ENCODE measurements at regions not wholly inside any gene's neighbourhood (a gene's known extent, or its start where the extent isn't known, plus 50 kb on each side); places are given as distances from the start of the nearest gene placed in this dataset.
"Not testable (repeated sequence)": the region's sequence is repeated elsewhere in the genome, so short reads cannot be mapped to it uniquely, and the experiment has no call there.

DNA sequence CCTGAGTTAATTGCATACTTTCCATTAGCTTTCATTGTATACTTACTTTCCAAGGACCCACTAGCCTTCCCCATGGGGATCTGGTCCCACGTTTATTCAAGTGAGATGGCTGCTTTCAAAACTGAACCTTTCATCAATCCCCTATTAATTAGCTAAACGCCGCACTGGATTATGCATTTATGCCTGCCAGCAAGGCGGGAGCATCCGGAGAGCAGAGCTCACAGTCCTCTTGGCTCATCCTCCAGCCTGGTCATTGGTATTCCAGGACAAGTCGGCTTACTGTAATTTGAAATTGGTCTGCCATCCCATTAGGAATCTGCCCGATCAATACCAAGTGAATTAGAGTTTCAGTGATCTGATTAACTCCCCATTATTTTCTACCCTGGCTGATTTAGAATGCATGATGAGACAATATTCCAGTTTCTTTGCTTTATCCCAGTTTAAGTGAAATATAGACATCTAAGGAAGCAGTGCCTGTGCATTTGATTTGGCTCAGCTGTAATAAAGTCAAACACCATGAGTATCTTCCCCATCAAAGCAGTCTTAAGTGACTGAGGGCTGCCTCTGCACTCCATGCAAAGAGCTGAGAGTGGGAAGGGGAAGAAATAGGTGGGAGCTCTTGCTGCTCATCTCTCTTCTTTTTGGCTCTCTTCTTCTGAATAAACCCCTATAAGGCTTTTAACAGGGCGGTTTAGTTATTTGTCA is 411.4 kb downstream of the GPAT3 start:
- no peak overlapping the region for H3K27ac Mint-ChIP-seq
- no peaks in the 10 kb centered on the region for H3K36me3 ChIP-seq (ENCODE audit: control insufficient read depth, insufficient read depth, low read length)

DNA sequence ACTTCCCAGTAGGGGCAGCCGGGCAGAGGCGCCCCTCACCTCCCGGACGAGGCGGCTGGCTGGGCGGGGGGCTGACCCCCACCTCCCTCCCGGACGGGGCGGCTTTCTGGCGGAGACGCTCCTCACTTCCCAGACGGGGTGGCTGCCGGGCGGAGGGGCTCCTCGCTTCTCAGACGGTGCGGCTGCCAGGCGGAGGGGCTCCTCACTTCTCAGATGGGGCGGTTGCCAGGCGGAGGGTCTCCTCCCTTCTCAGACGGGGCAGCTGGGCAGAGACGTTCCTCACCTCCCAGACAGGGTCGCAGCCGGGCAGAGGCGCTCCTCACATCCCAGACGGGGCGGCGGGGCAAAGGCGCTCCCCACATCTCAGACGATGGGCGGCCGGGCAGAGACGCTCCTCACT is 407.8 kb downstream of the GPAT3 start:
- intact Hi-C loops (cut with micrococcal nuclease); H3K9me3 ChIP-seq (ENCODE audit: control insufficient read depth, insufficient read depth, low read length); DNase-seq; H3K9me3 Mint-ChIP-seq; H3K36me3 Mint-ChIP-seq; H3K36me3 ChIP-seq (ENCODE audit: control insufficient read depth, insufficient read depth, low read length); H3K4me1 Mint-ChIP-seq; ATAC-seq; H3K4me3 ChIP-seq (ENCODE audit: low read length); H3K27me3 ChIP-seq (ENCODE audit: control insufficient read depth, insufficient read depth, low read length); H3K4me3 Mint-ChIP-seq; H3K27ac ChIP-seq (ENCODE audit: low read length); H3K27me3 Mint-ChIP-seq (ENCODE audit: low read depth in 2 of 2); H3K4me1 ChIP-seq (ENCODE audit: control insufficient read depth, insufficient read depth, low read length); H3K27ac Mint-ChIP-seq: not testable (repeated sequence)
- 91% methylated on average over 20 of the region's 33 CpGs for WGBS (ENCODE audit: insufficient coverage)

More for the DNA sequence above, 411.4 kb downstream of the GPAT3 start:
- Histone ChIP-seq H3K9me3 (ENCODE audit: control insufficient read depth, insufficient read depth, low read length) (peaks cover 4% of the 10 kb centered on the region), H3K27ac (ENCODE audit: low read length) (no peak overlapping the region), H3K4me1 (ENCODE audit: control insufficient read depth, insufficient read depth, low read length) (no peaks in the 10 kb centered on the region), H3K27me3 (ENCODE audit: control insufficient read depth, insufficient read depth, low read length) (no peaks in the 10 kb centered on the region), H3K4me3 (ENCODE audit: low read length) (no peak overlapping the region)
- H3K27me3 Mint-ChIP-seq (ENCODE audit: low read depth in 2 of 2) = no peaks in the 10 kb centered on the region
- H3K36me3 Mint-ChIP-seq = no peaks in the 10 kb centered on the region
- WGBS (ENCODE audit: insufficient coverage) = 78% methylated on average over 7 of the region's 8 CpGs
- DNase-seq = no peak
- TF ChIP-seq, protein P1, sequence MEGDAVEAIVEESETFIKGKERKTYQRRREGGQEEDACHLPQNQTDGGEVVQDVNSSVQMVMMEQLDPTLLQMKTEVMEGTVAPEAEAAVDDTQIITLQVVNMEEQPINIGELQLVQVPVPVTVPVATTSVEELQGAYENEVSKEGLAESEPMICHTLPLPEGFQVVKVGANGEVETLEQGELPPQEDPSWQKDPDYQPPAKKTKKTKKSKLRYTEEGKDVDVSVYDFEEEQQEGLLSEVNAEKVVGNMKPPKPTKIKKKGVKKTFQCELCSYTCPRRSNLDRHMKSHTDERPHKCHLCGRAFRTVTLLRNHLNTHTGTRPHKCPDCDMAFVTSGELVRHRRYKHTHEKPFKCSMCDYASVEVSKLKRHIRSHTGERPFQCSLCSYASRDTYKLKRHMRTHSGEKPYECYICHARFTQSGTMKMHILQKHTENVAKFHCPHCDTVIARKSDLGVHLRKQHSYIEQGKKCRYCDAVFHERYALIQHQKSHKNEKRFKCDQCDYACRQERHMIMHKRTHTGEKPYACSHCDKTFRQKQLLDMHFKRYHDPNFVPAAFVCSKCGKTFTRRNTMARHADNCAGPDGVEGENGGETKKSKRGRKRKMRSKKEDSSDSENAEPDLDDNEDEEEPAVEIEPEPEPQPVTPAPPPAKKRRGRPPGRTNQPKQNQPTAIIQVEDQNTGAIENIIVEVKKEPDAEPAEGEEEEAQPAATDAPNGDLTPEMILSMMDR (IDR thresholded peaks at IDR 0.05) = no peak
- no peaks in the 10 kb centered on the region for H3K4me1 Mint-ChIP-seq
- intact Hi-C loops (cut with micrococcal nuclease) = no loop called here
- no peaks in the 10 kb centered on the region for H3K9me3 Mint-ChIP-seq
- ATAC-seq = no peak
- H3K4me3 Mint-ChIP-seq = no peak overlapping the region

DNA sequence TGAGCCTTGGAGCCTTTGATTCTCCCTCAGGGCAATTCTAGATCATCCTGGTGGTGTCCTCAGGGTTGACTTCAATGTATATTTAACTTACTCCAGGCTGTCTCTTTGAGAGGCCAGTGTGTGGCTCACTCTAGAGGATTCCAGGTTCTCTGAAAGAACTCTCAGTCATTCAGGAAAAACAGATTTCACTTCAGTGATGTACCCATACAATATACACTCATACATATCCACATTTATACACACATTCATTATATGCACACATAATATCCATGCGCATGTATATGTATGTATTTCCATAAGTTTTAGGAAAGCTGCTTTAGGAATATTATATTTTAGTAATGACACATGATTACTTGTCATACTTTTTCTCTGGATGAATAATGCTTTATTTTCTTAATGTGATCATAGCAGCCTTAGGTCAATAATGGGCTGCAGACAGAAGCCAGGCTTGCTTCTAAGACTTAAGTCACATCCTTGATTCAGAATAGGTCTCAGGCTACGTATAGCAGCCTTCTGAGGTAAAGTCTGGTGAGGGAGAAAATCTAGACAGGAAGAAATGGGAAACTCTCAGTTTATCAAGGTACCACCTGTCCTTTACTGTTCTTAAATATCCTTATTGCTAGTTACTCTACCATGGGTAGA is 397.0 kb downstream of the GPAT3 start:
- intact Hi-C loops (cut with micrococcal nuclease) = no loop called here
- Histone ChIP-seq H3K9me3 (ENCODE audit: control insufficient read depth, insufficient read depth, low read length) (no peaks in the 10 kb centered on the region), H3K36me3 (ENCODE audit: control insufficient read depth, insufficient read depth, low read length) (no peaks in the 10 kb centered on the region), H3K27ac (ENCODE audit: low read length) (no peak overlapping the region), H3K4me1 (ENCODE audit: control insufficient read depth, insufficient read depth, low read length) (no peaks in the 10 kb centered on the region), H3K4me3 (ENCODE audit: low read length) (no peak overlapping the region), H3K27me3 (ENCODE audit: control insufficient read depth, insufficient read depth, low read length) (no peaks in the 10 kb centered on the region)
- H3K9me3 Mint-ChIP-seq = peaks cover 3 to 5% of the 10 kb centered on the region in 2 donors
- TF ChIP-seq, protein P1 (IDR thresholded peaks at IDR 0.05) = no peak
- no peak overlapping the region for H3K4me3 Mint-ChIP-seq
- no peaks in the 10 kb centered on the region for H3K4me1 Mint-ChIP-seq
- H3K27me3 Mint-ChIP-seq (ENCODE audit: low read depth in 2 of 2) = no peaks in the 10 kb centered on the region
- H3K27ac Mint-ChIP-seq = no peak overlapping the region
- 50% methylated on average over 1 of the region's 2 CpGs for WGBS (ENCODE audit: insufficient coverage)
- ATAC-seq (no peak), DNase-seq (no peak)
- H3K36me3 Mint-ChIP-seq = no peaks in the 10 kb centered on the region

DNA sequence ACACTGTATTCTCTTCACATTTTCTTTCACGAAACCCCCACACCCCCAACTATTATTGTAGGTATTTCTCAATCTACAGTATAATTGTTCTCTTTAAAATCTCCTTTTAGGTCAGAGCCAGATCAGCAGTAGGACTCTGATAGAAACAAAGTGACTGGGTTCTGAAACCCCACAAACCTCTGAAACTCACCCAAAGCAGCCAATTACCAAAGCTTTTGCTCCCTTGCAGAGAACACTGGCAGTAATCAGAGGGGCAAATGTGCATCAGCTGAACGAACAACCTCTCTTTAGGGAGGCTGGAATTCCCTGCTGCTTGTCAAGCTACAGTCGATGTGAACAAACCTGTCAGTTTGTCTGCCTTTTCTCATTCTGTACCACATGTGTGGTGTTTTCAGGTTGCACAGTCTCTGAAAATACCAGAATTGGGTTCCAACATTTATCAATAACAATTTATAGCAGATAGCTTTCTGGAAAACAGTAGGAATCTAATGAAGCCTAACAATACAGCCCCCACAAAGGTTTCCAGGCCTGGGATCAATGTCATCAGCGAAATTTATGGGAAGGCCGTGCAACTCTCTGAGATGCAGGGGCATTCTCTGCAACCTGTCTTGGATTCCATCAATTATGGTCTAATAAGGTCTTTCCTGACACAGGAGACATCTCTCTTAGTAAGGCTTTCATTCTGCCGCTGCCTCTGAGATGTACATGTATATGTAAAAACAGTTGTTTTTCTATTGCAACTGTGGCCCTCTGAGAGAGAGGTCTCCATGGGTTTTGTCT is 395.9 kb downstream of the GPAT3 start:
- no peaks in the 10 kb centered on the region for H3K36me3 Mint-ChIP-seq
- no peaks in the 10 kb centered on the region for H3K27me3 Mint-ChIP-seq (ENCODE audit: low read depth in 2 of 2)

More for the DNA sequence above, 395.9 kb downstream of the GPAT3 start:
- no peaks in the 10 kb centered on the region for H3K36me3 ChIP-seq (ENCODE audit: control insufficient read depth, insufficient read depth, low read length)
- intact Hi-C loops (cut with micrococcal nuclease) = no loop called here
- TF ChIP-seq, protein P1 (IDR thresholded peaks at IDR 0.05) = no peak
- DNase-seq (no peak), ATAC-seq (no peak)
- Mint-ChIP-seq H3K4me3 (no peak overlapping the region), H3K9me3 (peaks cover 2 to 3% of the 10 kb centered on the region in 2 donors), H3K27ac (no peak overlapping the region), H3K4me1 (no peaks in the 10 kb centered on the region)
- H3K27me3 ChIP-seq (ENCODE audit: control insufficient read depth, insufficient read depth, low read length) = no peaks in the 10 kb centered on the region
- no peaks in the 10 kb centered on the region for H3K4me1 ChIP-seq (ENCODE audit: control insufficient read depth, insufficient read depth, low read length)
- WGBS (ENCODE audit: insufficient coverage) = 86% methylated on average over 5 of the region's 6 CpGs
- no peak overlapping the region for H3K4me3 ChIP-seq (ENCODE audit: low read length)
- H3K9me3 ChIP-seq (ENCODE audit: control insufficient read depth, insufficient read depth, low read length) = no peaks in the 10 kb centered on the region
- no peak overlapping the region for H3K27ac ChIP-seq (ENCODE audit: low read length)
